ENCODE measurements at regions not wholly inside any gene's neighbourhood (a gene's known extent, or its start where the extent isn't known, plus 50 kb on each side); places are given as distances from the start of the nearest gene placed in this dataset.

DNA sequence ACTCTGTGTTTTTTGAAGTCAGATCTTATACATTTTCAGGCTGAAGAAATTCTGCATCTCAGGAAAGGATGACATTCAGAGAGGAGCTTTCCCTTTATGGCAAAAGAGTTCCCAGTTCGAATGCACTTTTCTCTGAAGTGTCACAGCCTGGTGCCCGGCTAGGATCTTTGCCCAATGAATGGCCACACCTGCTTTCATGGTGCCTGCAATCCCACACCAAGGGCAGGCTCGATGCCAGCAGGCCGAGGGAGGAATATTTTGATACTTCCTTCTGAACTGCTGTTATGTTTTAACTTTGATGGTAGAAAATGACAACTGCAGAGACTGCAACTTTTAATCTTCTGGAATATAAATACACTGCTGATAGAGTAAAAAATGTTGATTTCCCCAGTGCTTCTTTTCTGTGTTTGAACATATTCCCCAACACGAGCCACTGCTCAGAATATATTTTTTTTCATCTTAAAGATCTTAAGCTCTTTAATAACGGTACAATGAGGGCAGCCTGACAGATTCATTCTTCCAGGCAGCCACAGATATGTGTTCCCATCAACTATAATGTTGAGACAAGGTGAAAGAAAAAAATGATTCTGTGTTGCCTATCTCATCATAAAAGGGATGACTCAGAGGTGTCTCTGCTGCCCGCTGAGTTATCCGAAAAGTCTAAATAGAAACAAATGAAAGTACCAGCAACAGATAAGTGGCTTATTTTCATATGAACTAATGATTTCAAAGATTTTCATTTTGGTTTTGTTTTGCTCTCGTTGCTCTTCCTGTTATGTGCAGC lies 848.5 kb downstream of the DCDC2C start:
- no peak for DNase-seq (ENCODE audit: low read depth in 1 of 2, low spot score in 1 of 2)

GRCh38 chr2:4553241-4553640 lies 849.9 kb downstream of the DCDC2C start:
- no peak for DNase-seq (ENCODE audit: low read depth in 1 of 2, low spot score in 1 of 2)

- no peak for DNase-seq (ENCODE audit: low read depth in 1 of 2, low spot score in 1 of 2)
Measured at GRCh38 chr2:4556135-4556896, 852.9 kb downstream of the DCDC2C start.

- DNase-seq (ENCODE audit: low read depth in 1 of 2, low spot score in 1 of 2), result no peak
Measured at GRCh38 chr2:4561196-4561595, 857.8 kb downstream of the DCDC2C start.

DNA sequence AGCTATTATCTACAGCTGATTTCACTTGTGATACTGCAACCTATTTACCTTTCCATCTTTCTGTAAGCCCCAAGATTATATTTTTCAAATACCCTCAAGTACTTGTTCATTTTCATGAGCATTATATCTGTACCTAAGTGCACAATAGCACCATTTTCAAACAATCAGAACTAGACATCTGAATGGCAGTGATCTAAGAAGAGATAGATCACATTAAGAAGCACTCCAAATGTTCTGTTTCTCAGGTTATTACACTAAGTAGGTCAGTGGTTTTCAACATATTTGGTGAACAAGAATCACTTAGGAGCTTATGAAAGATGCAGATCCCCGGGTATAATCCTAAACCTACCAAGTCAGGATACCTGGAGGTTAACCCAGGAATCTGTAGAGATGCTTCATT lies 872.7 kb downstream of the DCDC2C start:
- no peak for DNase-seq (ENCODE audit: low read depth in 1 of 2, low spot score in 1 of 2)

- no peak for DNase-seq (ENCODE audit: low read depth in 1 of 2, low spot score in 1 of 2)
Measured at GRCh38 chr2:4579977-4580376, 876.6 kb downstream of the DCDC2C start.

DNA sequence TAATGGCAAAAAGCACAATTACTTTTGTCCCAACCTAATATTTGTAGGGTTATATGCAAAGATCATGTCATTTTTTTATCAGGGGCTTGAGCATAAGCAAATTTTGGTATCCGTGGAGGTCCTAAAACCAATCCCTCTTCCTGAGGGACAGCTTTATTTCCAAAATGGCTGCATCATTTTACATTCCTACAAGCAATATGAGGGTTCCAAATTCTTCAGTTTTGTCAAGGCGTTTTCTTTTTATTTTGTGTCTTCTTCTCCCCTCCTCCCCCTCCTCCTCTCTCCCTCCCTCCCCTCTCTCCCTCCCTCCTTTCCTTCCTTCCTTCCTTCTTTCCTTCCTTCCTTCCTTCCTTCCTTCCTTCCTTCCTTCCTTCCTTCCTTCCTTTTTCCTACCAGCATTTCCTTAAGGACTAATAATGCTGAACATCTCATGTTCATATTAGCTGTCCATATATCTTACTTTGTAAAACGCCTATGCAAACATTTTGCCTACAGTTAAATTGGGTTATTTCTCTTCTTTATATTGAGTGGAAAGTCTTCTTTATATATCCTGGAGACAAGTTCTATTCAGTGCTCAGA lies 881.8 kb downstream of the DCDC2C start:
- DNase-seq (ENCODE audit: low read depth in 1 of 2, low spot score in 1 of 2), result no peak

DNA sequence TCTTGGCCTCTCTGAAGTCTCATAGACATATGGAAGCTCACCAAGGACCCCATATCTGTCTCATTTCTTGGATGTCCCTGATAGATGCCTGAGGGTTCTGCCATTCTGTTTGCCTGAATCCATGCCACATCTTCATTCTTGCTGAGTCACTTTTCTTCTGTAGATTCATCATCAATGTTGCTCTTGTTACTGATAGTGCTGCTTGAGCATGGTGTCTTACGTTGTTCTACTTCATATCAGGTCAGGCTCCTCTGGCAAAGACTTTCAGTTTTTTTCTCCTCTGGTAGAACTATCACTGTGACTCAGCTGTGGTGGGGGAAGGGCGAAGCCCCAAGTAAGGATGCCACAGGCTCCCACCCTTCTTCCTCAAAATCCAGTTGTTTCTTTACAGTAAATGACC lies 885.2 kb downstream of the DCDC2C start:
- DNase-seq (ENCODE audit: low read depth in 1 of 2, low spot score in 1 of 2), result no peak

DNA sequence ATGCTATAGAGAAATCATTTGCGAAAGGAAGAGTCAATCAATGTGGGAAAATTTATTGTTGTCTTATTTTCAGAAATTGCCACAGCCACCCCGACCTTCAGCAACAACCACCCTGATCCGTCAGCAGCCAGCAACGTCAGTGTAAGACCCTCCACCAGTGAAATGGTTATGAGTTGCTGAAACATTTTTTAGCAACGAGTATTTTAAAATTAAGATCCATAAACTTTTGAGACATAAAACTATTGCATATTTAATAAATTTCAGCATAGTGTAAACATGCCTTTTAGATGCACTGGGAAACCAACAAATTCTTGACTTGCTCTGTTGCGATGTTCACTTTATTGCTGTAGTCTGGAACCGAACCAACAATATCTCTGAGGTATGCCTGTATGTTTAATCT lies 887.9 kb downstream of the DCDC2C start:
- DNase-seq (ENCODE audit: low read depth in 1 of 2, low spot score in 1 of 2), result no peak

- DNase-seq (ENCODE audit: low read depth in 1 of 2, low spot score in 1 of 2), result no peak
Measured at GRCh38 chr2:4597400-4597799, 894.0 kb downstream of the DCDC2C start.

DNA sequence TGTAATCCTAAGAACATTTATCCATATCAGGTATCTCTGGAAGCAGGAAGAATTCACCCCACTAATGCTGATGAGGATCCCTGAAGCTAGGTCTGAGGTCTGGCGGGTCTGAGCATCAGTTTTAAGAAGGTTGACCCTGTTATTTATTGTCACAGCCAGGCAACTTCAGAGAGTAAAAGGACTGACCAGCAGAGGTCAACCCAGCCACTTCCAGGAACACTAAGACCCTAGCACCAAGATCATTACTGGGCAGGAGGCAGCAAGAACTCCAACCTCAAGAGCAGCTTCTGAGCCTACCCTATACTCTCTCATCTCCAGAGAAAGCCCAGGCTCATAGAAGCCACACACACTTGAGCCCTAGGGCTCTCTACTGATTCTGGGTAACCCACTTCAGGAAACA lies 901.4 kb downstream of the DCDC2C start:
- no peak for DNase-seq (ENCODE audit: low read depth in 1 of 2, low spot score in 1 of 2)

DNA sequence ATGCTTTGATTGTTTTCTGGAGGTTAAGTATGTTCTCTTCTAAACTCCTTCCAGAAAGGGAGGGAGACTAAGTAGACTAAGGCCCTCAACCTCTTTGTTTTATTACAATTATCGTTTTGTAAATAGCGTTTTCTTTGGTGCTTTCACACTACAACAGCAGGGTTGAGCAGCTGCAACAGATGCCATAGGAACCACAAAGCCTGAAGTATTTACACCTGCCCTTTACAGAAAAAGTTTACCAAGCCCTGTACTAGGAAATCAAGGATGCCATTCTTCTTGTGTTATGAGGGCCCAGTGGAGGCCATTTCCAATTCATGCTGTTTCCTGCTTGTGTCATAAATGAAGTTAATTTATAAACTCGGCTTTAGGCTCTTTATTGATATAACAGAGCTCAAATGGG lies 914.8 kb downstream of the DCDC2C start:
- DNase-seq (ENCODE audit: low read depth in 1 of 2, low spot score in 1 of 2), result no peak

GRCh38 chr2:4618630-4619228 lies 915.4 kb downstream of the DCDC2C start:
- DNase-seq (ENCODE audit: low read depth in 1 of 2, low spot score in 1 of 2), result no peak

GRCh38 chr2:4628998-4629501 lies 925.7 kb downstream of the DCDC2C start:
- DNase-seq (ENCODE audit: low read depth in 1 of 2, low spot score in 1 of 2), result no peak

DNA sequence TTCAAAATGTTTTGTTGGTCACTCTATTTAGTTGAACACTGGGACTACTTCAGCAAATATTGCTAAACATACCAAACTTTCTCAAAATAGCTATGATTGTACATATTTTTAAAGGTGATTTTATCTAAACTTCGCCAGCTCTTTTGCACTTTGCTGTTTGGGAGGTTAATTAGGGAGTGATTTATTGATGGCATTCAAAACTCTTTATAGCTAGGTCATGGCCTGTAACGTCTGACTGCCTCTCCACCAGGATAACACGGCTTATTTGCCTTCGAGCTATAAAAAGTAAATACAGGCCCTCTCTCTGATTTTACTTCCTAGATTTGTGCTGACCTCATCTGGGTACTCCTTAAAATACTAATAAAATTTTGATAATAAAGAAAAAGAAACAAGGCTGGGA lies 931.9 kb downstream of the DCDC2C start:
- no peak for DNase-seq (ENCODE audit: low read depth in 1 of 2, low spot score in 1 of 2)

DNA sequence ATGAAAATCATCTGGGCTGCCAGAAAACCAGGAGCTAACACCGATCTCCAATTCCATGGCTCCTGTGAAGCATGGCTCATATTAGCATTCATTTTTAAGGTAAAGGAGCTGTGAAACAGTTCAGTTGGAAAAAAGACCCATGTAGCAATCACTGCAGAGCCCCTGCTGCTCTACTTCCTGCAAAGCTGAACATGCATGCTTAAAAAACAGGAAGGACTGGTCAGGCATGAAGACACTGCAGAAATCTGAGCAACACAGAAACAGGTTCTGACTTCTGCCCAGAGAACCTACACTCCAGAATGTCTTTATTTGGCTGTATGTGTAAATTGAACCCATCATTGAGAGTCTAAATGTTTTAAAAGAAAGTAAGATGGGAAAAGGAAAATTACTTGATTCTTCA lies 950.6 kb downstream of the DCDC2C start:
- no peak for DNase-seq (ENCODE audit: low read depth in 1 of 2, low spot score in 1 of 2)

GRCh38 chr2:4656326-4656725 lies 953.0 kb downstream of the DCDC2C start:
- DNase-seq (ENCODE audit: low read depth in 1 of 2, low spot score in 1 of 2), result no peak

DNA sequence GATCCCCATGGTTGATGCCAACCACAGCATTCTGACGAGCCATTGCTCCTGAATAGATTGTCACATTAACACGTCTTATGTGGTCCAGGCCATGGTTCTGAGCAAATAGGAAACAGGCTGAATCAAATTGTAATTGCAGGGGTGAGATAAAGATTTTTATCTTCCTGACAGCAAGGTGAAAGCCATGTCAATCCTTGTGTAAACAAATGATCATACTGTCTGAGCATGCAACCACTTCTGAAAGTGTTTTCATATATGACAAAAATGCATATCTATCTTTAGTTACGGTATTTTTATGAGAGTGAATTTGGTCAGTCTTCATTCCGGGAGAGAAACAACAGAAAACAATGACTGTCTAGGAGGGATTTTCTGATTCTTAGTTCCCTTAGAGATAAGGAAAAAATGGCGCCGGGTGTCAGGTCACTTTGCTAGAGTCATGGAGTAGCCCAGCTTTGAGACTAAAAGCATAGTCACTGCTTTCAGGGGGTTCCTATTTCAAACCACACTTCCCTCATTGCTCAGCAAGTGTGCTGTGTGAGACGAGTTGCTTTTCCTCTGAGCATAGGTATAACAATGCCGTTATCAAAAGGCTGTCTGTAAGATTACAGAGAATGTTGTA lies 958.9 kb downstream of the DCDC2C start:
- no peak for DNase-seq (ENCODE audit: low read depth in 1 of 2, low spot score in 1 of 2)

- no peak for DNase-seq (ENCODE audit: low read depth in 1 of 2, low spot score in 1 of 2)
Measured at GRCh38 chr2:4668381-4668780, 965.0 kb downstream of the DCDC2C start.

DNA sequence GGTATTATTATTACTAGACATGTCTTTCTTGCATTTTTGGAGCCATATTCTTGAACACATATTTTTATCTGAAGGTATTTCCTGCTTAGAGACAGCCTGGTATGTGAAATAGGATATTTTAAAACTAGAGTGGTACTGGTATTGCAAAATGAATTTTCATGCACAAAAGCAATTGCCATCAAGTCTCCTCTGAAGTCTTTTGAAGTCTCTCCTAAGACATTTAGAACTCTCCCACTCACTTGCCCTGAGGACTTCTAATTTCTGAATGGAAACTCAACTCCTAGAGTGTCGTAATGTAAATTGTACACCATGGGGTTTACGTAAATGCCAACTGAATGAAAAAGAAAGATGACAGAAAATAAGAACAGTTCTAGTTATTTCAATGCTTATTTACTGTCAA lies 967.0 kb downstream of the DCDC2C start:
- no peak for DNase-seq (ENCODE audit: low read depth in 1 of 2, low spot score in 1 of 2)

DNA sequence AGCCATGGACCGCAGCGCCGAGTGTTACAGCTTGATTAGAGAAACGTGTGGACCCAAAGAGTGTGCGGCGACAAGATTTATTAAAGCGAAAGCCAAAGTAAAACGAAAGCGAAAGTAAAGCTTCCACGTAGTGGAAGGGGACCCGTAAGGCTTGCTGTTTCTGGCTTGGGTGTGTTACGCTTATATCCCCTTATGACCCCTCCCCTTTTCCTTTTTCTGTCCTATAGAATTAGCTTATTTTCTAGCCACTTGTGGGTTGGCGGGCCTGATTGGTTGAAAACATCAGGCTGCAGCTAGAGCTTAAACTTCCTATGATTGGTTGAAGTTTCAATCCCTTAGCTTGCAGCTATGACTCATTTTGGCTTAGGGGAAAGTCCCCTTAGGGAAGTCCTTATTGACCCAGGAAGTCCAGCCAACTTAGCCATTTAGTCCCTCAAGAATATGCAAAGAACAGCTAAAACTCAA lies 969.7 kb downstream of the DCDC2C start:
- no peak for DNase-seq (ENCODE audit: low read depth in 1 of 2, low spot score in 1 of 2)

Data from activated CD4-positive, alpha-beta T cell treated with anti-CD3 and anti-CD28 coated beads, Interleukin-2, amount 50 U/mL, for 24 hours (primary cell).